LNCAP (cell line): ENCODE measurements at regions not wholly inside any gene's neighbourhood (a gene's known extent, or its start where the extent isn't known, plus 50 kb on each side); places are given as distances from the start of the nearest gene placed in this dataset.

Experiments used
- CTCF ChIP-seq: fragments of 450-650 bp; IDR thresholded peaks from 2 replicates; pipeline ENCODE4 v1.5.1; 2017; ENCODE audit warnings: mild to moderate bottlenecking

DNA sequence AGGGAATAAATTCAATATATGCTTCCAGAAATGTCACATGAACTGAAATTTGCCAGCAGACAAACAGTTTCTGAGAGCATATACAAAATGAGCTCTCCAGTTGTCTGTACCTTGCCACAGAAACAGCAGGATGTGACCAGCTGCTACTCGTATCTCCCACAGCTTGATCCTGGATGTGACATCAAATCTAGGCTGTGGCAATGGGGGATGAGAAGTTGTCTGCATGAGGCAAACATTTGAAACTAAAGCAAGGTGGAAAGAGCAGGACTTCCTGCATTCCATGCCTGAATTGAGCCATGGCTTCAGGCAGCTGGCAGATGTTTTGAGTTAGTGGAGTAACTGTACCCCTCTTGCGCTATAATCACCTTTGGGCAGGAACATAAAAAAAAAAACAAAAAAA lies 1724.0 kb downstream of the RPA4 start:
- TF ChIP-seq CTCF, result no peak

DNA sequence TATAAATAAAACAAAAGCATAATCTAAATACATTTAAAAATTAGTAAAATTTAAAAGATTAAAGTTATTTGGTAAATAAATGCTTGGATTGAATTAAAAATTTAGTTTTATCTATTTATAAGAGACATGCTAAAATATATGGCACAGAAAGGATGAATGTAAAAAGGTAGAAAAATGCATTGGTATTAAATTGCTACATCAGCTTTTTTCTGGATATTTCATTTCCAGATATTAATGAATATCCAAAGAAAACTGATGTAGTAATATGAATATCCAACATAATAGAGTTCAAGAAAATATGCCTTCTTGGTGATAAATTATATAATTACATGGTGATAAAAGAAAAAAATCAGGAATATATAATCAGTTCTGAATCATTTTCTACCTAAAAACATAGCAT lies 1743.9 kb downstream of the RPA4 start:
- no peak for TF ChIP-seq CTCF

GRCh38 chrX:98637451-98637850 lies 1753.7 kb downstream of the RPA4 start:
- TF ChIP-seq CTCF, result no peak

GRCh38 chrX:98646351-98646750 lies 1762.6 kb downstream of the RPA4 start:
- no peak for TF ChIP-seq CTCF

GRCh38 chrX:98654565-98654964 lies 1755.5 kb downstream of the PCDH19 start:
- TF ChIP-seq CTCF, result no peak
